GM12891 (cell line): ENCODE measurements at regions not wholly inside any gene's neighbourhood (a gene's known extent, or its start where the extent isn't known, plus 50 kb on each side); places are given as distances from the start of the nearest gene placed in this dataset.

Source experiments
- POLR2A ChIP-seq: IDR thresholded peaks from 2 replicates; pipeline ENCODE4 v1.6.1; 2011; ENCODE audit warnings: low read depth, low read length, control low read depth
- POLR2AphosphoS5 ChIP-seq: IDR thresholded peaks from 2 replicates; pipeline ENCODE4 v1.6.1; 2011; ENCODE audit warnings: low read depth, low read length, control low read depth
- POU2F2 ChIP-seq: IDR thresholded peaks from 2 replicates; pipeline ENCODE4 v1.6.1; 2011; ENCODE audit warnings: low read depth, mild to moderate bottlenecking, control low read depth, low read length, moderate library complexity
- SPI1 ChIP-seq: IDR thresholded peaks from 2 replicates; pipeline ENCODE4 v1.6.1; 2011; ENCODE audit warnings: low read depth, low read length, control low read depth
- TAF1 ChIP-seq: IDR thresholded peaks from 2 replicates; pipeline ENCODE4 v1.6.1; 2011; ENCODE audit warnings: low read depth, low read length, control low read depth

GRCh38 chrX:86964321-86964720 lies 553.3 kb upstream of the KLHL4 start:
- TF ChIP-seq POLR2A (no peak), TAF1 (no peak), POU2F2 (no peak), SPI1 (no peak), POLR2AphosphoS5 (no peak)
